ENCODE measurements at regions not wholly inside any gene's neighbourhood (a gene's known extent, or its start where the extent isn't known, plus 50 kb on each side); places are given as distances from the start of the nearest gene placed in this dataset.

- Histone ChIP-seq H3K9me3 (no peaks in the 10 kb centered on the region), H3K4me1 (no peaks in the 10 kb centered on the region), H3K4me3 (ENCODE audit: low read depth, low read length) (no peak overlapping the region), H3K36me3 (no peaks in the 10 kb centered on the region), H3K27me3 (no peaks in the 10 kb centered on the region)
- DNase-seq = no peak
- no peak for TF ChIP-seq CTCF (IDR thresholded peaks at IDR 0.05; ENCODE audit: low read depth, low read length)
Observed at GRCh38 chr15:95457520-95457919, 873.0 kb upstream of the NR2F2 start.

- no peaks in the 10 kb centered on the region for H3K27me3 ChIP-seq
Observed at GRCh38 chr15:95458721-95459120, 871.8 kb upstream of the NR2F2 start.

GRCh38 chr15:95459273-95459672 lies 871.2 kb upstream of the NR2F2 start:
- H3K9me3 ChIP-seq = no peaks in the 10 kb centered on the region
- H3K4me3 ChIP-seq (ENCODE audit: low read depth, low read length) = no peak overlapping the region
- DNase-seq = no peak
- no peaks in the 10 kb centered on the region for H3K4me1 ChIP-seq
- H3K36me3 ChIP-seq = no peaks in the 10 kb centered on the region
- no peaks in the 10 kb centered on the region for H3K27me3 ChIP-seq
- TF ChIP-seq CTCF (IDR thresholded peaks at IDR 0.05; ENCODE audit: low read depth, low read length) = no peak

More at GRCh38 chr15:95458721-95459120, 871.8 kb upstream of the NR2F2 start:
- Histone ChIP-seq H3K36me3 (no peaks in the 10 kb centered on the region), H3K9me3 (no peaks in the 10 kb centered on the region), H3K4me1 (no peaks in the 10 kb centered on the region), H3K4me3 (ENCODE audit: low read depth, low read length) (no peak overlapping the region)
- TF ChIP-seq CTCF (IDR thresholded peaks at IDR 0.05; ENCODE audit: low read depth, low read length) = no peak
- no peak for DNase-seq

- Histone ChIP-seq H3K4me3 (ENCODE audit: low read depth, low read length) (no peak overlapping the region), H3K36me3 (no peaks in the 10 kb centered on the region), H3K9me3 (no peaks in the 10 kb centered on the region), H3K27me3 (no peaks in the 10 kb centered on the region), H3K4me1 (no peaks in the 10 kb centered on the region)
- no peak for TF ChIP-seq CTCF (IDR thresholded peaks at IDR 0.05; ENCODE audit: low read depth, low read length)
- DNase-seq = no peak
Observed at GRCh38 chr15:95464509-95464908, 866.0 kb upstream of the NR2F2 start.

- Histone ChIP-seq H3K4me1 (no peaks in the 10 kb centered on the region), H3K4me3 (ENCODE audit: low read depth, low read length) (no peak overlapping the region), H3K36me3 (no peaks in the 10 kb centered on the region), H3K9me3 (no peaks in the 10 kb centered on the region), H3K27me3 (no peaks in the 10 kb centered on the region)
- DNase-seq = no peak
- no peak for TF ChIP-seq CTCF (IDR thresholded peaks at IDR 0.05; ENCODE audit: low read depth, low read length)
Observed at GRCh38 chr15:95468820-95469219, 861.7 kb upstream of the NR2F2 start.

- DNase-seq = no peak
- no peaks in the 10 kb centered on the region for H3K9me3 ChIP-seq
- no peaks in the 10 kb centered on the region for H3K36me3 ChIP-seq
- no peak for TF ChIP-seq CTCF (IDR thresholded peaks at IDR 0.05; ENCODE audit: low read depth, low read length)
- H3K4me3 ChIP-seq (ENCODE audit: low read depth, low read length) = no peak overlapping the region
- H3K27me3 ChIP-seq = no peaks in the 10 kb centered on the region
- no peaks in the 10 kb centered on the region for H3K4me1 ChIP-seq
Observed at GRCh38 chr15:95469496-95470000, 861.0 kb upstream of the NR2F2 start.
